B cell (primary cell): ENCODE measurements at regions not wholly inside any gene's neighbourhood (a gene's known extent, or its start where the extent isn't known, plus 50 kb on each side); places are given as distances from the start of the nearest gene placed in this dataset.

Experiments
- ATAC-seq: fragments of 200-7000 bp; cut with Tn5 transposase; one replicate; pipeline ENCODE4 v1.10.0; 2021; ENCODE audit warnings: low read depth, mild to moderate bottlenecking, moderate number of reproducible peaks, moderate library complexity
- CTCF ChIA-PET: fragments of 350-600 bp; sonication (Branson Sonifier 250); formaldehyde crosslinking; loops from one replicate; lab custom pipeline; 2021; ENCODE audit warnings: antibody characterized with exemption, inconsistent platforms; lab: Charles Lee
- POLR2A ChIA-PET: fragments of 350-600 bp; sonication (Branson Sonifier 250); formaldehyde crosslinking; loops from one replicate; lab custom pipeline; 2021; ENCODE audit warnings: antibody characterized with exemption; lab: Charles Lee
- DNase-seq: peaks from one replicate; pipeline ENCODE4 v3.0.0; 2013
- H2AFZ ChIP-seq: 2 replicates; pipeline ENCODE4 v1.6.1; 2012; ENCODE audit warnings: mild to moderate bottlenecking, low read depth, low read length; ENCODE audit not compliant: insufficient read depth, poor library complexity, severe bottlenecking
- H3K27ac ChIP-seq, 2 donors: 1 replicate in 1 of 2; 2 replicates in 1 of 2; pipeline ENCODE4 v1.5.1; 2012 to 2013; ENCODE audit warnings: low read length in 2 of 2, mild to moderate bottlenecking in 2 of 2, moderate library complexity in 1 of 2
- H3K27me3 ChIP-seq, 4 experiments: fragments of 200-600 bp in 1 of 4; sonication (generic) in 1 of 4; replicated peaks in 1 of 4; 1 replicate in 2 of 4; 2 replicates in 2 of 4; pipeline versions ENCODE4 v1.6.1 to v1.7.0; 2013 to 2016; ENCODE audit warnings: low read length in 3 of 4, mild to moderate bottlenecking in 2 of 4, mixed read lengths in 1 of 4, moderate library complexity in 1 of 4; ENCODE audit not compliant: insufficient read depth in 4 of 4, control insufficient read depth in 3 of 4; ENCODE audit errors: control extremely low read depth in 1 of 4
- H3K36me3 ChIP-seq, 2 experiments: replicated peaks in 1 of 2; 1 replicate in 1 of 2; 2 replicates in 1 of 2; pipeline versions ENCODE4 v1.6.1 to v1.7.1; 2013; ENCODE audit warnings: low read length in 1 of 2; ENCODE audit not compliant: insufficient read depth in 2 of 2, control insufficient read depth in 1 of 2; ENCODE audit errors: control extremely low read depth in 1 of 2, extremely low read depth in 1 of 2
- H3K4me1 ChIP-seq, 2 donors: fragments of 200-600 bp in 1 of 2; sonication (generic) in 1 of 2; 1 replicate in 1 of 2; 2 replicates in 1 of 2; pipeline versions ENCODE4 v1.5.1 to v1.6.1; 2013 to 2017; ENCODE audit warnings: low read length in 2 of 2; ENCODE audit not compliant: control insufficient read depth in 2 of 2, insufficient read depth in 2 of 2
- H3K4me2 ChIP-seq: replicated peaks from 2 replicates; pipeline ENCODE3; 2012; ENCODE audit warnings: mild to moderate bottlenecking, low read depth, low read length; ENCODE audit not compliant: poor library complexity, severe bottlenecking
- H3K4me3 ChIP-seq, 5 experiments: fragments of 200-600 bp in 1 of 5; sonication (generic) in 1 of 5; 1 replicate in 3 of 5; 2 replicates in 2 of 5; pipeline versions ENCODE4 v1.5.1 to v1.7.0; 2011 to 2016; ENCODE audit warnings: low read length in 4 of 5, mild to moderate bottlenecking in 4 of 5, low read depth in 2 of 5, control low read depth in 1 of 5, moderate library complexity in 1 of 5; ENCODE audit not compliant: insufficient read depth in 1 of 5; ENCODE audit errors: control extremely low read depth in 1 of 5, extremely low read depth in 1 of 5
- H3K79me2 ChIP-seq: fragments of 200-600 bp; sonication (generic); one replicate; pipeline ENCODE4 v1.6.0; 2016; ENCODE audit warnings: low read length; ENCODE audit not compliant: control insufficient read depth, insufficient read depth
- H3K9ac ChIP-seq: fragments of 200-600 bp; sonication (generic); 2 replicates; pipeline ENCODE4 v1.6.1; 2017; ENCODE audit warnings: mild to moderate bottlenecking, low read length, moderate library complexity
- H3K9me3 ChIP-seq, 3 donors: one replicate each; pipeline versions ENCODE4 v1.6.1 to v1.7.1; 2013; ENCODE audit warnings: low read length in 2 of 3; ENCODE audit not compliant: control insufficient read depth in 2 of 3, insufficient read depth in 1 of 3; ENCODE audit errors: control extremely low read depth in 1 of 3
- H4K20me1 ChIP-seq: 2 replicates; pipeline ENCODE4 v1.6.0; 2012; ENCODE audit warnings: mild to moderate bottlenecking, low read length; ENCODE audit not compliant: insufficient read depth, control insufficient read depth, poor library complexity, severe bottlenecking
- H3K27ac Mint-ChIP-seq: one replicate; pipeline ENCODE4 v1.8.0; 2021; ENCODE audit warnings: mixed read lengths
- H3K27me3 Mint-ChIP-seq: one replicate; pipeline ENCODE4 v1.8.0; 2021; ENCODE audit warnings: mixed read lengths
- H3K4me1 Mint-ChIP-seq: one replicate; pipeline ENCODE4 v1.8.0; 2021; ENCODE audit warnings: mixed read lengths
- H3K4me3 Mint-ChIP-seq: one replicate; pipeline ENCODE4 v1.8.0; 2021; ENCODE audit warnings: mixed read lengths
- H3K9me3 Mint-ChIP-seq: one replicate; pipeline ENCODE4 v1.8.0; 2022; ENCODE audit warnings: mixed read lengths; ENCODE audit not compliant: insufficient read depth
- EZH2 ChIP-seq: IDR thresholded peaks from 2 replicates; pipeline ENCODE4 v1.6.1; 2012; ENCODE audit warnings: borderline replicate concordance, low read depth, mild to moderate bottlenecking, moderate library complexity, low read length; ENCODE audit not compliant: insufficient read depth, poor library complexity, severe bottlenecking
- WGBS: methylation state at CpG from one replicate; pipeline ENCODE4 v1.1.5; 2013; ENCODE audit warnings: missing lambda C conversion rate; ENCODE audit not compliant: insufficient coverage; 5-methylcytosine and 5-hydroxymethylcytosine counted together
- intact Hi-C: fragments of 100-400 bp; cut with micrococcal nuclease; formaldehyde crosslinking; loops from one replicate; pipeline ENCODE4 v1.10.0; 2022
- TF ChIP-seq, protein P1 (sequence below): fragments of 200-600 bp; IDR thresholded peaks from one replicate; pipeline ENCODE4 v1.8.0; 2022; ENCODE audit warnings: antibody characterized with exemption, mild to moderate bottlenecking

DNA sequence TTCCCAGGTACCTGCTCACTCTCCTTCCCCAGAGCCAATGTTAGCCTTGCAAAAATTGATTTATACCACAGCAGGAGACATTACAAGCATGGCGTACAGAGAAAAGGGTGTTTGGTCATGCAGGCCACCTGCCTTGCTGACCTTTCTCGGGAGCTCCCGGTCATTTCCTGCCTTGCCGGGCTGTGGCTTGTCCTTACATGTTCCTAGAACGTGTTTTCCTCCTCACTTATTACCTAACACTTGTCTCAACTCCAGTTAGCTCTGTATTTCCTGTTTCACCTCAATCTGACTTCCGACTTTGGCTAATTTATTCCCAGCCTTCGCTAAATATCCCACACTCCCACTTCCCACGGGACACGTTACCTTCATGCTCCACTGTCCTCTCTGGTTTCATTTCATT is 282.5 kb downstream of the ICE1 start:
- ATAC-seq: no peak
- intact Hi-C loops: no loop called here
- Mint-ChIP-seq H3K4me3 (no peak overlapping the region), H3K4me1 (peaks cover 6% of the 10 kb centered on the region), H3K9me3 (no peaks in the 10 kb centered on the region), H3K27ac (no peak overlapping the region), H3K27me3 (peaks cover 6% of the 10 kb centered on the region)
- Histone ChIP-seq H3K27me3 (no peaks in the 10 kb centered on the region), H3K4me2 (no peak overlapping the region), H3K4me3 (no peak overlapping the region), H3K9ac (no peak overlapping the region), H3K27ac (no peak overlapping the region), H3K9me3 (no peaks in the 10 kb centered on the region), H4K20me1 (no peaks in the 10 kb centered on the region), H3K36me3 (no peaks in the 10 kb centered on the region), H2AFZ (no peak overlapping the region), H3K79me2 (no peaks in the 10 kb centered on the region), H3K4me1 (no peaks in the 10 kb centered on the region)
- ChIA-PET POLR2A (no interaction called here), CTCF (no interaction called here)
- DNase-seq: no peak
- 29% methylated on average over 7 of the region's 9 CpGs for WGBS
- TF ChIP-seq EZH2: no peak

DNA sequence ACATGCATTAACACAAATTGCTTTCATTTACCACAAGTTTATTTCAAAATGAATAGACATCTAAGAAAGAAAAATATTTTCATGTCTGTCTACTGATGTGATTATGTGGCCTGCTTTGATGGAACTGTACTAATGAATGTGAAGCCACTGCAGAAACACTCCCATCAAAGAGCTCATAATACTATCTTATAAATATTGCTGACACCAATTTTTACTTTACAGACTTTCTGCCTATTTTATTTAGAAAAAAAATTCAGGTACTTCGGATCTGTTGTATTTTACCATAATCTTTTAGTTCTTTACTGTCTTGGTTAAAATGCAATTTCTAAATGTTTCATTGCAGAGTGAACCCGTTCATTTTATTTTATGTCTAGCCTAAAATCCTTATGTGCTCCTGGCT is 281.9 kb downstream of the ICE1 start:
- H3K4me1 Mint-ChIP-seq: peaks cover 6% of the 10 kb centered on the region
- Histone ChIP-seq H3K79me2 (no peaks in the 10 kb centered on the region), H3K27me3 (no peaks in the 10 kb centered on the region), H3K9ac (no peak overlapping the region), H3K4me1 (no peaks in the 10 kb centered on the region), H2AFZ (no peak overlapping the region), H4K20me1 (no peaks in the 10 kb centered on the region), H3K36me3 (no peaks in the 10 kb centered on the region), H3K27ac (no peak overlapping the region), H3K4me2 (no peak overlapping the region), H3K4me3 (no peak overlapping the region), H3K9me3 (peaks cover 0 to under 1% (median 0%) of the 10 kb centered on the region in 3 donors)
- no CpG with 5 or more reads among the region's 2 CpGs for WGBS
- POLR2A ChIA-PET: no interaction called here
- intact Hi-C loops: no loop called here
- CTCF ChIA-PET: no interaction called here
- DNase-seq: no peak
- peaks cover 6% of the 10 kb centered on the region for H3K27me3 Mint-ChIP-seq
- H3K27ac Mint-ChIP-seq: no peak overlapping the region
- TF ChIP-seq, protein P1, sequence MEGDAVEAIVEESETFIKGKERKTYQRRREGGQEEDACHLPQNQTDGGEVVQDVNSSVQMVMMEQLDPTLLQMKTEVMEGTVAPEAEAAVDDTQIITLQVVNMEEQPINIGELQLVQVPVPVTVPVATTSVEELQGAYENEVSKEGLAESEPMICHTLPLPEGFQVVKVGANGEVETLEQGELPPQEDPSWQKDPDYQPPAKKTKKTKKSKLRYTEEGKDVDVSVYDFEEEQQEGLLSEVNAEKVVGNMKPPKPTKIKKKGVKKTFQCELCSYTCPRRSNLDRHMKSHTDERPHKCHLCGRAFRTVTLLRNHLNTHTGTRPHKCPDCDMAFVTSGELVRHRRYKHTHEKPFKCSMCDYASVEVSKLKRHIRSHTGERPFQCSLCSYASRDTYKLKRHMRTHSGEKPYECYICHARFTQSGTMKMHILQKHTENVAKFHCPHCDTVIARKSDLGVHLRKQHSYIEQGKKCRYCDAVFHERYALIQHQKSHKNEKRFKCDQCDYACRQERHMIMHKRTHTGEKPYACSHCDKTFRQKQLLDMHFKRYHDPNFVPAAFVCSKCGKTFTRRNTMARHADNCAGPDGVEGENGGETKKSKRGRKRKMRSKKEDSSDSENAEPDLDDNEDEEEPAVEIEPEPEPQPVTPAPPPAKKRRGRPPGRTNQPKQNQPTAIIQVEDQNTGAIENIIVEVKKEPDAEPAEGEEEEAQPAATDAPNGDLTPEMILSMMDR: no peak
- TF ChIP-seq EZH2: no peak
- no peaks in the 10 kb centered on the region for H3K9me3 Mint-ChIP-seq
- no peak for ATAC-seq
- no peak overlapping the region for H3K4me3 Mint-ChIP-seq
